GM23338 (cell line): ENCODE measurements at regions not wholly inside any gene's neighbourhood (a gene's known extent, or its start where the extent isn't known, plus 50 kb on each side); places are given as distances from the start of the nearest gene placed in this dataset.

Experiments used
- ATAC-seq: fragments of 200-7000 bp; cut with Tn5 transposase; 3 replicates; pipeline ENCODE4 v1.9.1; 2020
- DNase-seq: peaks from one replicate; pipeline ENCODE4 v3.0.0-alpha.2; 2015; ENCODE audit warnings: low spot score
- H2AFZ ChIP-seq: fragments of 200-600 bp; sonication (generic); 2 replicates; pipeline ENCODE4 v1.8.0; 2016; ENCODE audit warnings: antibody characterized with exemption, mild to moderate bottlenecking, moderate library complexity
- H3F3A ChIP-seq: fragments of 200-600 bp; sonication (generic); replicated peaks from 2 replicates; pipeline ENCODE4 v1.8.0; 2017; ENCODE audit warnings: antibody characterized with exemption, mixed run types, low read depth
- H3K27ac ChIP-seq: fragments of 200-600 bp; sonication (generic); 2 replicates; pipeline ENCODE4 v1.6.1; 2016; ENCODE audit warnings: low read depth
- H3K27me3 ChIP-seq: fragments of 200-600 bp; sonication (generic); 2 replicates; pipeline ENCODE4 v1.8.0; 2016; ENCODE audit warnings: mild to moderate bottlenecking, mixed run types, moderate library complexity; ENCODE audit not compliant: insufficient read depth
- H3K36me3 ChIP-seq: fragments of 200-600 bp; sonication (generic); 2 replicates; pipeline ENCODE4 v1.8.0; 2016; ENCODE audit warnings: mild to moderate bottlenecking; ENCODE audit not compliant: insufficient read depth
- H3K4me1 ChIP-seq: fragments of 200-600 bp; sonication (generic); 2 replicates; pipeline ENCODE4 v1.8.0; 2016; ENCODE audit warnings: mild to moderate bottlenecking, moderate library complexity; ENCODE audit not compliant: insufficient read depth
- H3K4me2 ChIP-seq: fragments of 200-600 bp; sonication (generic); 2 replicates; pipeline ENCODE4 v1.7.1; 2017; ENCODE audit warnings: mixed run types
- H3K4me3 ChIP-seq: fragments of 200-600 bp; sonication (generic); 2 replicates; pipeline ENCODE4 v1.6.1; 2016; ENCODE audit warnings: mixed run types
- H3K79me2 ChIP-seq: fragments of 200-600 bp; sonication (generic); replicated peaks from 2 replicates; pipeline ENCODE4 v1.8.0; 2017; ENCODE audit warnings: mild to moderate bottlenecking; ENCODE audit not compliant: insufficient read depth
- H3K9me2 ChIP-seq: fragments of 200-600 bp; sonication (generic); 2 replicates; pipeline ENCODE4 v1.8.0; 2017; ENCODE audit not compliant: insufficient read depth
- H4K20me1 ChIP-seq: fragments of 200-600 bp; sonication (generic); replicated peaks from 2 replicates; pipeline ENCODE4 v1.8.0; 2017; ENCODE audit warnings: mild to moderate bottlenecking; ENCODE audit not compliant: insufficient read depth
- H3K27ac Mint-ChIP-seq: 2 replicates; pipeline ENCODE4 v1.8.0; 2020; ENCODE audit warnings: inconsistent platforms, mild to moderate bottlenecking, moderate library complexity, mixed read lengths
- H3K27me3 Mint-ChIP-seq: 3 replicates; pipeline ENCODE4 v1.8.0; 2022; ENCODE audit warnings: low read depth, mild to moderate bottlenecking, moderate library complexity, mixed read lengths, inconsistent platforms; ENCODE audit not compliant: insufficient read depth, poor library complexity
- H3K36me3 Mint-ChIP-seq: 3 replicates; pipeline ENCODE4 v1.8.0; 2021; ENCODE audit warnings: low read depth, mild to moderate bottlenecking, inconsistent platforms, moderate library complexity, mixed read lengths
- H3K4me1 Mint-ChIP-seq: 3 replicates; pipeline ENCODE4 v1.8.0; 2020; ENCODE audit warnings: mild to moderate bottlenecking, inconsistent platforms, mixed read lengths
- H3K4me3 Mint-ChIP-seq: 3 replicates; pipeline ENCODE4 v1.8.0; 2021; ENCODE audit warnings: moderate library complexity, mild to moderate bottlenecking, inconsistent platforms, mixed read lengths
- H3K9me3 Mint-ChIP-seq: 3 replicates; pipeline ENCODE4 v1.8.0; 2020; ENCODE audit warnings: moderate library complexity, mild to moderate bottlenecking, inconsistent platforms, mixed read lengths
- CREB1 ChIP-seq: fragments of 250-450 bp; sonication (Bioruptor Pico); IDR thresholded peaks from 2 replicates; pipeline ENCODE4 v1.5.0; 2020; ENCODE audit warnings: low read depth, mild to moderate bottlenecking, moderate library complexity
- CTCF ChIP-seq, 2 experiments: fragments of 200-600 bp in 1 of 2; sonication (generic) in 1 of 2; conservative IDR thresholded peaks; 2 replicates each; pipeline versions ENCODE4 v1.5.1 to v1.6.1; 2016 to 2017; ENCODE audit warnings: antibody characterized with exemption in 2 of 2, low read depth in 2 of 2, mild to moderate bottlenecking in 2 of 2, moderate library complexity in 1 of 2
- ETS1 ChIP-seq: IDR thresholded peaks from 2 replicates; pipeline ENCODE4 v1.6.1; 2016; ENCODE audit warnings: antibody characterized with exemption
- EZH2phosphoT487 ChIP-seq: fragments of 200-600 bp; sonication (generic); IDR thresholded peaks from one replicate; pipeline ENCODE4 v1.8.1; 2018; ENCODE audit warnings: antibody characterized with exemption; ENCODE audit not compliant: unreplicated experiment
- JUNB ChIP-seq: IDR thresholded peaks from one replicate; pipeline ENCODE4 v1.6.1; 2016; ENCODE audit warnings: antibody characterized with exemption; ENCODE audit not compliant: unreplicated experiment
- NANOG ChIP-seq: IDR thresholded peaks from 2 replicates; pipeline ENCODE4 v1.6.1; 2016; ENCODE audit warnings: antibody characterized with exemption, borderline replicate concordance
- POLR2AphosphoS5 ChIP-seq: IDR thresholded peaks from 2 replicates; pipeline ENCODE4 v1.6.1; 2016; ENCODE audit warnings: antibody characterized with exemption, low read depth
- STAT1 ChIP-seq: IDR thresholded peaks from one replicate; pipeline ENCODE4 v1.6.1; 2016; ENCODE audit warnings: antibody characterized with exemption; ENCODE audit not compliant: unreplicated experiment
- ZNF331 ChIP-seq: fragments of 250-450 bp; sonication (Bioruptor Pico); IDR thresholded peaks from 2 replicates; pipeline ENCODE4 v1.5.0; 2020; ENCODE audit warnings: low read depth, mild to moderate bottlenecking, moderate library complexity
- ZNF462 ChIP-seq: fragments of 250-450 bp; sonication (Bioruptor Pico); IDR thresholded peaks from 2 replicates; pipeline ENCODE4 v1.5.0; 2020; ENCODE audit warnings: mild to moderate bottlenecking, moderate library complexity
- TF ChIP-seq, protein P1 (sequence below): IDR thresholded peaks from one replicate; pipeline ENCODE4 v1.6.1; 2018; ENCODE audit warnings: antibody characterized with exemption; ENCODE audit not compliant: unreplicated experiment

GRCh38 chr16:29317269-29317668 is 89.2 kb downstream of the NPIPB11 start (continued):
- no peak for TF ChIP-seq ZNF462 (CRISPR knock-in tag)

DNA sequence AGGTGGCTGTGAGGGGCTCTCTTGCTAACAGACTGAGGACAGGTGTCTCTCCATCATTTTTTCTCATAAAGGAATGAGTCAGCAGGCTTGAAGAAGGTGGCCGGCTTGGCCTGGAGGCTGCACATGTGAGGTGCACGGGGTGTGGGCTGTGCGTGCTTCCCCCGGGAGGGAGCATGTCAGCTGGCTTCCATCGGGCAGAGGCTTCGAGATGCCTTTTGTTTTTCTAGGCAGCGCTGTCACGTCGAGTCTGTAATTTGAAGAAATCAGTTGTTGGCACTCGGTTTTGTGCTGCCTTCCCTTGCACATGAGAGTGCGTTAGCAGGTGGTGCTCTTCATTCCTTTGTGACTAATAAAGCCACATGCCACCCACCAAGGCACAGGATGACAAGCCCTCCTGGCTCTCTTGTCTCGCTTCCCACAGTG is 89.7 kb downstream of the NPIPB11 start:
- Mint-ChIP-seq H3K4me1 (peaks cover 38% of the 10 kb centered on the region), H3K27ac (peak overlapping the region; percentile 73; the same call in 1 of the 2 replicates), H3K9me3 (no peaks in the 10 kb centered on the region), H3K36me3 (no peaks in the 10 kb centered on the region), H3K4me3 (no peak overlapping the region), H3K27me3 (peaks cover 8% of the 10 kb centered on the region)
- Histone ChIP-seq H3K79me2 (no peaks in the 10 kb centered on the region), H3K36me3 (no peaks in the 10 kb centered on the region), H3K9me2 (no peaks in the 10 kb centered on the region), H3K27me3 (no peaks in the 10 kb centered on the region), H3K4me2 (no peak overlapping the region), H3K4me1 (no peaks in the 10 kb centered on the region), H3F3A (no peaks in the 10 kb centered on the region), H3K27ac (no peak overlapping the region), H4K20me1 (no peaks in the 10 kb centered on the region), H3K4me3 (no peak overlapping the region), H2AFZ (no peak overlapping the region)
- ATAC-seq (no peak), DNase-seq (no peak)
- no peak for TF ChIP-seq NANOG
- TF ChIP-seq, protein P1, sequence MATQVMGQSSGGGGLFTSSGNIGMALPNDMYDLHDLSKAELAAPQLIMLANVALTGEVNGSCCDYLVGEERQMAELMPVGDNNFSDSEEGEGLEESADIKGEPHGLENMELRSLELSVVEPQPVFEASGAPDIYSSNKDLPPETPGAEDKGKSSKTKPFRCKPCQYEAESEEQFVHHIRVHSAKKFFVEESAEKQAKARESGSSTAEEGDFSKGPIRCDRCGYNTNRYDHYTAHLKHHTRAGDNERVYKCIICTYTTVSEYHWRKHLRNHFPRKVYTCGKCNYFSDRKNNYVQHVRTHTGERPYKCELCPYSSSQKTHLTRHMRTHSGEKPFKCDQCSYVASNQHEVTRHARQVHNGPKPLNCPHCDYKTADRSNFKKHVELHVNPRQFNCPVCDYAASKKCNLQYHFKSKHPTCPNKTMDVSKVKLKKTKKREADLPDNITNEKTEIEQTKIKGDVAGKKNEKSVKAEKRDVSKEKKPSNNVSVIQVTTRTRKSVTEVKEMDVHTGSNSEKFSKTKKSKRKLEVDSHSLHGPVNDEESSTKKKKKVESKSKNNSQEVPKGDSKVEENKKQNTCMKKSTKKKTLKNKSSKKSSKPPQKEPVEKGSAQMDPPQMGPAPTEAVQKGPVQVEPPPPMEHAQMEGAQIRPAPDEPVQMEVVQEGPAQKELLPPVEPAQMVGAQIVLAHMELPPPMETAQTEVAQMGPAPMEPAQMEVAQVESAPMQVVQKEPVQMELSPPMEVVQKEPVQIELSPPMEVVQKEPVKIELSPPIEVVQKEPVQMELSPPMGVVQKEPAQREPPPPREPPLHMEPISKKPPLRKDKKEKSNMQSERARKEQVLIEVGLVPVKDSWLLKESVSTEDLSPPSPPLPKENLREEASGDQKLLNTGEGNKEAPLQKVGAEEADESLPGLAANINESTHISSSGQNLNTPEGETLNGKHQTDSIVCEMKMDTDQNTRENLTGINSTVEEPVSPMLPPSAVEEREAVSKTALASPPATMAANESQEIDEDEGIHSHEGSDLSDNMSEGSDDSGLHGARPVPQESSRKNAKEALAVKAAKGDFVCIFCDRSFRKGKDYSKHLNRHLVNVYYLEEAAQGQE, result no peak
- TF ChIP-seq STAT1, result no peak
- TF ChIP-seq CREB1, result no peak
- TF ChIP-seq CTCF (conservative IDR thresholded peaks at IDR 0.05; ENCODE audit: low read depth in 2 of 2), result no peak
- TF ChIP-seq POLR2AphosphoS5, result no peak
- TF ChIP-seq EZH2phosphoT487, result no peak
- TF ChIP-seq JUNB, result no peak
- TF ChIP-seq ETS1, result no peak
- TF ChIP-seq ZNF331, result no peak
